ENCODE measurements at regions not wholly inside any gene's neighbourhood (a gene's known extent, or its start where the extent isn't known, plus 50 kb on each side); places are given as distances from the start of the nearest gene placed in this dataset.
"Not testable (repeated sequence)": the region's sequence is repeated elsewhere in the genome, so short reads cannot be mapped to it uniquely, and the experiment has no call there.

- TF ChIP-seq CTCF (IDR thresholded peaks at IDR 0.05; ENCODE audit: low read depth, low read length, poor library complexity, severe bottlenecking); EZH2phosphoT487 (IDR thresholded peaks at IDR 0.05; ENCODE audit: borderline replicate concordance, low read length): not testable (repeated sequence)
These were observed 864.5 kb downstream of the TTLL7 start for GRCh38 chr1:83134322-83135014.
